ENCODE measurements at regions not wholly inside any gene's neighbourhood (a gene's known extent, or its start where the extent isn't known, plus 50 kb on each side); places are given as distances from the start of the nearest gene placed in this dataset.

GRCh38 chr2:192566863-192567262 is 372.1 kb upstream of the TMEFF2 start:
- Histone ChIP-seq H2BK5ac (ENCODE audit: low read depth, low read length) (no peak overlapping the region), H3K23ac (ENCODE audit: insufficient read length) (no peak overlapping the region), H2BK12ac (ENCODE audit: low read depth, low read length) (no peak overlapping the region), H3K79me2 (ENCODE audit: control insufficient read depth in 1 of 2, insufficient read depth in 2 of 2, low read length in 2 of 2) (no peaks in the 10 kb centered on the region), H3K14ac (ENCODE audit: insufficient read length) (no peak overlapping the region), H3K36me3 (ENCODE audit: control insufficient read depth in 2 of 4, insufficient read depth in 4 of 4, low read length in 3 of 4) (no peaks in the 10 kb centered on the region), H3K4me2 (ENCODE audit: insufficient read depth in 1 of 2, low read depth in 2 of 2, low read length in 2 of 2) (no peak overlapping the region), H4K5ac (ENCODE audit: insufficient read length, low read depth, low read length) (no peak overlapping the region), H4K20me1 (replicated peaks in 1 of 2; ENCODE audit: control insufficient read depth in 1 of 2, insufficient read depth in 2 of 2, low read length in 2 of 2) (no peaks in the 10 kb centered on the region), H4K91ac (replicated peaks; ENCODE audit: insufficient read length, low read length) (no peak overlapping the region), H3K9me3 (ENCODE audit: insufficient read depth in 2 of 2, low read depth in 1 of 2, low read length in 1 of 2) (no peaks in the 10 kb centered on the region), H3K18ac (ENCODE audit: extremely low read depth, low read length) (no peak overlapping the region), H4K8ac (ENCODE audit: extremely low read depth, insufficient read depth, low read length) (no peak overlapping the region), H2AFZ (ENCODE audit: low read length) (no peak overlapping the region), H2BK15ac (ENCODE audit: low read length) (no peak overlapping the region), H3K9ac (replicated peaks in 1 of 4; ENCODE audit: extremely low read depth in 1 of 4, low read depth in 3 of 4, low read length in 3 of 4) (peak overlapping the region in 1 of 4 experiments; percentile 34; a peak in 1 of 7 replicates), H3K56ac (replicated peaks; ENCODE audit: insufficient read length, low read depth, low read length) (no peak overlapping the region), H3K27ac (ENCODE audit: low read depth, low read length) (no peak overlapping the region), H3K4me3 (ENCODE audit: extremely low read depth in 1 of 4, insufficient read depth in 2 of 4, low read depth in 3 of 4, low read length in 4 of 4) (no peak overlapping the region), H3K27me3 (replicated peaks in 1 of 4; ENCODE audit: control insufficient read depth in 3 of 4, extremely low read depth in 1 of 4, insufficient read depth in 3 of 4, low read length in 3 of 4) (no peaks in the 10 kb centered on the region), H3K79me1 (ENCODE audit: low read depth, low read length) (no peaks in the 10 kb centered on the region), H3K23me2 (ENCODE audit: low read depth, low read length) (no peaks in the 10 kb centered on the region), H2BK120ac (replicated peaks; ENCODE audit: low read depth, low read length) (no peak overlapping the region), H3K4me1 (replicated peaks in 1 of 4; ENCODE audit: control insufficient read depth in 3 of 4, insufficient read depth in 4 of 4, low read length in 3 of 4) (no peaks in the 10 kb centered on the region), H2BK20ac (ENCODE audit: low read length) (no peak overlapping the region), H3K4ac (replicated peaks; ENCODE audit: insufficient read length, low read depth, low read length) (no peak overlapping the region), H2AK5ac (ENCODE audit: low read depth, low read length) (no peak overlapping the region)
- DNase-seq (ENCODE audit: low read depth in 1 of 2, low spot score in 2 of 2) (no peak), FAIRE-seq (no peak)
- ChIA-PET POLR2A (ENCODE audit: partially characterized antibody) (no interaction called here), CTCF (ENCODE audit: partially characterized antibody) (interaction anchor here (1.2 kb wide), 1 partner anchor 15 kb away, joined by 3 read pairs; no protein-coding TSS in a partner anchor)
- TF ChIP-seq RNF2 (IDR thresholded peaks at IDR 0.05; ENCODE audit: borderline replicate concordance, low read depth, low read length, missing control alignments, poor library complexity, severe bottlenecking), result no peak
- no peak for TF ChIP-seq ATF3 (IDR thresholded peaks at IDR 0.05; ENCODE audit: insufficient read depth, low read depth, low read length)
- TF ChIP-seq ATF2 (IDR thresholded peaks at IDR 0.05; ENCODE audit: low read length), result no peak
- TF ChIP-seq KDM4A (IDR thresholded peaks at IDR 0.05; ENCODE audit: low read depth, low read length, severe bottlenecking), result no peak
- no peak for TF ChIP-seq CREB1 (IDR thresholded peaks at IDR 0.05)
- TF ChIP-seq HDAC6 (IDR thresholded peaks at IDR 0.05; ENCODE audit: low read depth, low read length), result no peak
- TF ChIP-seq EP300 (IDR thresholded peaks at IDR 0.05; ENCODE audit: borderline replicate concordance in 1 of 2, low read depth in 2 of 2, low read length in 2 of 2), result no peak
- TF ChIP-seq EGR1 (IDR thresholded peaks at IDR 0.05; ENCODE audit: borderline replicate concordance, low read depth, low read length), result no peak
